Mesothelial cell of epicardium (in vitro differentiated cells): ENCODE measurements at regions not wholly inside any gene's neighbourhood (a gene's known extent, or its start where the extent isn't known, plus 50 kb on each side); places are given as distances from the start of the nearest gene placed in this dataset.
"Not testable (repeated sequence)": the region's sequence is repeated elsewhere in the genome, so short reads cannot be mapped to it uniquely, and the experiment has no call there.

Experiments used
- DNase-seq, 2 experiments: peaks; one replicate each; pipeline ENCODE4 v3.0.0; 2021; ENCODE audit warnings: low spot score in 2 of 2; ENCODE audit not compliant: unreplicated experiment in 2 of 2
- H3K27ac Mint-ChIP-seq: 2 replicates; pipeline ENCODE4 v1.8.0; 2021; ENCODE audit warnings: mixed read lengths
- H3K27me3 Mint-ChIP-seq: 2 replicates; pipeline ENCODE4 v1.8.0; 2021; ENCODE audit warnings: low read depth, mixed read lengths
- H3K36me3 Mint-ChIP-seq: 2 replicates; pipeline ENCODE4 v1.8.0; 2021; ENCODE audit warnings: mixed read lengths
- H3K4me1 Mint-ChIP-seq: 2 replicates; pipeline ENCODE4 v1.8.0; 2021; ENCODE audit warnings: mixed read lengths
- H3K4me3 Mint-ChIP-seq: 2 replicates; pipeline ENCODE4 v1.8.0; 2021; ENCODE audit warnings: mild to moderate bottlenecking, moderate library complexity, mixed read lengths
- H3K9me3 Mint-ChIP-seq: 2 replicates; pipeline ENCODE4 v1.8.0; 2021; ENCODE audit warnings: mixed read lengths
- TF ChIP-seq, protein P1 (sequence below): fragments of 200-600 bp; sonication (generic); IDR thresholded peaks from one replicate; pipeline ENCODE4 v1.5.0; 2021; ENCODE audit warnings: antibody characterized with exemption; ENCODE audit not compliant: unreplicated experiment

DNA sequence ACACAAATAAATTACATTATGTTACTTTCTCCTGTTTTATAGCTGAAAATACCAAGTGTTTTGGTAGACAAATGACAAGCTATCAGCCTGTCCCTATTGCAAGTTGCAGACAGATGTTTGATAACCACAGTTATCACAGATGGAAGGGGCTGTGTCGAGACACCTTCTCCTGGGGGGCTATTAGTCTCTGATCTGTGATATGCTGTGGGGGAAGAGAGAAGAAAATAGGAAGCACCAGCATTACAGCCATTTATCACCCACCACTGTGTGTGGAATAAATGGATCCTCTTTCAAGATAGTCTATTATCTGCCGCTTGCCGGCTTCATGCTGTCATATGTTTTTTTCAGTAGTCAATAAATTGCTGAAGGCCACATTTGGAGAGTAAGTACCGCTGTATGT lies 597.2 kb upstream of the ADARB2 start:
- no peaks in the 10 kb centered on the region for H3K36me3 Mint-ChIP-seq
- H3K27me3 Mint-ChIP-seq = peaks cover 5% of the 10 kb centered on the region
- no peaks in the 10 kb centered on the region for H3K9me3 Mint-ChIP-seq
- TF ChIP-seq, protein P1, sequence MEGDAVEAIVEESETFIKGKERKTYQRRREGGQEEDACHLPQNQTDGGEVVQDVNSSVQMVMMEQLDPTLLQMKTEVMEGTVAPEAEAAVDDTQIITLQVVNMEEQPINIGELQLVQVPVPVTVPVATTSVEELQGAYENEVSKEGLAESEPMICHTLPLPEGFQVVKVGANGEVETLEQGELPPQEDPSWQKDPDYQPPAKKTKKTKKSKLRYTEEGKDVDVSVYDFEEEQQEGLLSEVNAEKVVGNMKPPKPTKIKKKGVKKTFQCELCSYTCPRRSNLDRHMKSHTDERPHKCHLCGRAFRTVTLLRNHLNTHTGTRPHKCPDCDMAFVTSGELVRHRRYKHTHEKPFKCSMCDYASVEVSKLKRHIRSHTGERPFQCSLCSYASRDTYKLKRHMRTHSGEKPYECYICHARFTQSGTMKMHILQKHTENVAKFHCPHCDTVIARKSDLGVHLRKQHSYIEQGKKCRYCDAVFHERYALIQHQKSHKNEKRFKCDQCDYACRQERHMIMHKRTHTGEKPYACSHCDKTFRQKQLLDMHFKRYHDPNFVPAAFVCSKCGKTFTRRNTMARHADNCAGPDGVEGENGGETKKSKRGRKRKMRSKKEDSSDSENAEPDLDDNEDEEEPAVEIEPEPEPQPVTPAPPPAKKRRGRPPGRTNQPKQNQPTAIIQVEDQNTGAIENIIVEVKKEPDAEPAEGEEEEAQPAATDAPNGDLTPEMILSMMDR = no peak
- H3K4me1 Mint-ChIP-seq = no peaks in the 10 kb centered on the region
- no peak overlapping the region for H3K27ac Mint-ChIP-seq
- DNase-seq = no peak
- H3K4me3 Mint-ChIP-seq = no peak overlapping the region

DNA sequence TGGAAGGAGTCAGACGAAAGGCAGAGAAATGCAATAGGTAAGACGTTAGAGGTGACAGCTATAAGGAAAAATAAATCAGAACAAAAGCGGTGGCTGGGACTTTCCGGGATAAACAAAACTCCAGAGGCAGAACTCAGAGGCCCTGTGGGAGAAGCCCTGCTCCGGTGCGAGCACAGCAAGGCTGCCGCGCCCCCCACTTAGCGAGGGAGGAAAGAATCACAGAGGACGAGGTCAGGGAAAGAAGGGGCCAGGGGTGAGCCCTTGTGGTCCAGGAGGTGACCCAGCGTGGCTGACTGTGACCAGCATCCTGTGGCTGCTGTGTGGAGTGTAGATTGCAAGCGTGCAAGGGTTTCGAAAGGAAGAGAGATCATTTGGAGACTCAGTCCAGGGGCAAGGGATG lies 591.8 kb upstream of the ADARB2 start:
- H3K4me1 Mint-ChIP-seq = no peaks in the 10 kb centered on the region
- DNase-seq = no peak
- peaks cover 3% of the 10 kb centered on the region for H3K9me3 Mint-ChIP-seq
- TF ChIP-seq, protein P1 = no peak
- H3K36me3 Mint-ChIP-seq = no peaks in the 10 kb centered on the region
- no peaks in the 10 kb centered on the region for H3K27me3 Mint-ChIP-seq
- H3K27ac Mint-ChIP-seq = no peak overlapping the region
- no peak overlapping the region for H3K4me3 Mint-ChIP-seq

DNA sequence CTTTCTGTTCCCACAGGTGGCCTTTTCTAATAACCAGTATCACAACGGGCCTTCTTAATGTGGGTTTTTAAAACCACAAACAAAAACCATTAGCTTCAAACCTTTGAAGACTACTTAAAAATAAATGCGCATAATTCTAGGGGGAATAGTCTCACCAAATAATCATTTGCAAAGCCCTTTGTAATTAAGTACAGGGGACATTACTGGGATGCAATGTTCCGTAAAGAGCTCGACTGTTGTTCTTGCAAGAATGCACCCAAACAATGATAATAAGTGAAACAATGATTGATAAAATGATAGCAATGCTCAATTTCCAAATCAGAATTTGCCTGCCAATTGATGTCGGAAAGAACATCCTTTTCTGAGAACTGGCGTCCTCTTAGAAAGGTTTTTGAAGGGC lies 589.1 kb upstream of the ADARB2 start:
- Mint-ChIP-seq H3K4me1 (no peaks in the 10 kb centered on the region), H3K36me3 (no peaks in the 10 kb centered on the region), H3K27me3 (no peaks in the 10 kb centered on the region), H3K4me3 (no peak overlapping the region), H3K9me3 (peaks cover 8% of the 10 kb centered on the region), H3K27ac (no peak overlapping the region)
- DNase-seq = no peak
- TF ChIP-seq, protein P1 = no peak

DNA sequence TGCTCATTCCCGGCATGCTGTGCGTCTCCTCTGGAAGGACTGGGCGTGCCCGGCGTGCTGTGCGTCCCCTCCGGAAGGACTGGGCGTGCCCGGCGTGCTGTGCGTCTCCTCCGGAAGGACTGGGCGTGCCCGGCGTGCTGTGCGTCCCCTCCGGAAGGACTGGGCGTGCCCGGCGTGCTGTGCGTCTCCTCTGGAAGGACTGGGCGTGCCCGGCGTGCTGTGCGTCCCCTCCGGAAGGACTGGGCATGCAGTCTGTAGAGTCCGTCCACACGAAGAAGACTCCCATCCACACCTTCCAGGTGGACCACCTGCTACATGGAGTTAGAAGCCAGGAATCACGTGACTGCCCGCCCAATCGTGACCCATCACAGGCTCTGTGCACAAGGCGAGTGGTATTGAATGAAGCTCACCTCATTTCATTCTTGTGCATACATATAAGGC lies 577.7 kb upstream of the ADARB2 start:
- H3K27ac Mint-ChIP-seq, H3K4me1 Mint-ChIP-seq, H3K27me3 Mint-ChIP-seq, H3K9me3 Mint-ChIP-seq, H3K36me3 Mint-ChIP-seq, DNase-seq, H3K4me3 Mint-ChIP-seq: not testable (repeated sequence)

DNA sequence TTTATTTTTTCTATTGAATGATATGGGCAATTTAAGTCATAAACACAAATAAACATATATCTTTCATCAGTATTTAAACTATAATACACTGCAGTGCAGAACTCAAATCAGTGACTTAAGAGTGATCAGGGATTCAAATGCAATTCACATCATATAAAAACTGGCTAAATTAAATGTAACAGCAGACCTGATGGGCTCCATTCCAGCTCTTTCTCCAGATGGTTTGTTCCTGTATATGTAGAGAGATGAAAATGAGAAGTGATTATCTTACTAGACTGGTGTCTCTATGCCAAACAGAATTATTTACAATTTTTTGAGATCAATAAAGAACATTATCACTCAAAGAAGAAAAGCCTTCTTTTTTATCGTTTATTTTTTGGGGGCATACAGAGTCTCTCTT lies 568.8 kb upstream of the ADARB2 start:
- DNase-seq = no peak
- H3K36me3 Mint-ChIP-seq = no peaks in the 10 kb centered on the region
- H3K9me3 Mint-ChIP-seq = no peaks in the 10 kb centered on the region
- no peak overlapping the region for H3K4me3 Mint-ChIP-seq
- no peaks in the 10 kb centered on the region for H3K4me1 Mint-ChIP-seq
- H3K27me3 Mint-ChIP-seq = no peaks in the 10 kb centered on the region
- H3K27ac Mint-ChIP-seq = no peak overlapping the region
- TF ChIP-seq, protein P1 = no peak

DNA sequence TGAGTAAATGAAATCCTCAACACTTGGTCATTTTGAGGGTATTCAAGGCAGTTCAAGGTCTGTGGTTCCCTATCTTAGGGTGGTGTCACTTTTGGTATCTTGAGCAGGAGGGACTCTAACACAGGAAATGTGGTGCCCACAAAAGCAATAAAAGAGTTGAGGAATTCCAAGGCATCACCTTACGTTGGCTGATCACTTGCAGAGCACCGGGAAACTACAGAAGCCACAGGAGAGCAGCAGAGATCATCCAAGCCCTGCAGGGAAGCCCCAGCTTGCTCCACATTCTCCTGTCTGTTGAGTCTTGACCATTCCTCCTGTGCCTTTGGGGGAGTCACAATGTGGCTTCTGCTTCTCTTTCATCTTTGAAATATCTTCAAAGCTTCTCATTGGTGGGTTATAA lies 565.8 kb upstream of the ADARB2 start:
- H3K4me3 Mint-ChIP-seq = no peak overlapping the region
- no peaks in the 10 kb centered on the region for H3K36me3 Mint-ChIP-seq
- TF ChIP-seq, protein P1 = no peak
- H3K27ac Mint-ChIP-seq = no peak overlapping the region
- H3K4me1 Mint-ChIP-seq = no peaks in the 10 kb centered on the region
- peaks cover 3% of the 10 kb centered on the region for H3K9me3 Mint-ChIP-seq
- no peaks in the 10 kb centered on the region for H3K27me3 Mint-ChIP-seq
- no peak for DNase-seq
